ENCODE measurements at regions not wholly inside any gene's neighbourhood (a gene's known extent, or its start where the extent isn't known, plus 50 kb on each side); places are given as distances from the start of the nearest gene placed in this dataset.
"Not testable (repeated sequence)": the region's sequence is repeated elsewhere in the genome, so short reads cannot be mapped to it uniquely, and the experiment has no call there.

DNA sequence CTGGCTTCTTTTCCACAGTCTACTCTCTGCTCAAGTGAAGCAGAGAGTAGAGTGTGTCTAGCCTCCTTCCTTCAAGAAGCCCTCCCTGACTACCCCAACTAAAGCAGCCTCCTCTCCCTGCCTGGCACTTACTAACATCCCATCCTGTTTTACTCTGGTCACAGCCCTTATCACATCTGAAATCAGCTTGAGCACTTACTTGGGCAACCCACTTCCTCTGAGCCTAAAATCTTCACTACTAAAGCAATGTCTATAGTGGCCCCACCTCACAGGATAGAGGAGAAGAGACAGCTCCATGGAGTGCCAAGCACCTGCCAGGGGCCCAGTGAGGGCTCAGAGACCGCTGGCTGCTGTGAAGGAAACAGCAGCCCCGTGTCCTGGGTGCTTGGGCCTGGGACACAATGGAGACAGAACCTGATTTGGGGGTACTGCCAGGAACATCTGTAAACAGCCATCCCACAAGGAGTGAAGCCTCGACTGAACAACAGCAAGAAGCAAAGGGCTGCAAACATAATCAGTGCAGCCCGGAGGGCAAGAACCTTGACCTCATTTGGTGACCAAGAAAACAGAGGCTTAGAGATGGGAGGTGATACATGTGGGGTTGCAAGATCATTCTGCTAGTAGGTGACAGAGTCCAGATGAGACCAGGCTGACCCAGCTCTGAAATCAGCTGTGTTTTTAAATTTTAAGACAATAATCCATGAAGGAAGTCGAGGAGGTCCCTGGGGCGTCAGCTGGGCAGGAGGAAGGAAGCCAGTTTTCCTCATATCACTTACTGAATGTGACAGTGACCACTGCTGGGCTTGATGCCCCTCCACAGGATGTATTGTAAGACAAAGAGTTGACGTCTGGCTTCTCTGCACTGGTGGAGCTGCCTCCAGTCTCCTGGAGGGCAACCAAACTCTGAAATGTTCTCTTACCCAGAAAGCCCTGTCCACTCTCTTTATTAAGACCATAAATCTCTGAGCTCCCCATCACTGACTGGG lies 710.6 kb downstream of the MATN1 start:
- Mint-ChIP-seq H3K27me3 (peaks cover 2% of the 10 kb centered on the region), H3K27ac (no peak overlapping the region), H3K36me3 (ENCODE audit: low read depth) (no peaks in the 10 kb centered on the region), H3K4me3 (no peak overlapping the region), H3K9me3 (no peaks in the 10 kb centered on the region), H3K4me1 (ENCODE audit: low read depth) (no peaks in the 10 kb centered on the region)
- intact Hi-C loops (cut with micrococcal nuclease), result no loop called here

GRCh38 chr1:30011970-30012369 lies 711.4 kb downstream of the MATN1 start:
- no peaks in the 10 kb centered on the region for H3K4me1 Mint-ChIP-seq (ENCODE audit: low read depth)
- no peaks in the 10 kb centered on the region for H3K9me3 Mint-ChIP-seq
- H3K36me3 Mint-ChIP-seq (ENCODE audit: low read depth), result no peaks in the 10 kb centered on the region
- intact Hi-C loops (cut with micrococcal nuclease), result no loop called here
- no peak overlapping the region for H3K27ac Mint-ChIP-seq
- H3K4me3 Mint-ChIP-seq, result no peak overlapping the region
- peaks cover 2% of the 10 kb centered on the region for H3K27me3 Mint-ChIP-seq

- H3K4me1 Mint-ChIP-seq (ENCODE audit: low read depth), result no peaks in the 10 kb centered on the region
- peaks cover 3% of the 10 kb centered on the region for H3K27me3 Mint-ChIP-seq
- H3K27ac Mint-ChIP-seq, result no peak overlapping the region
- intact Hi-C loops (cut with micrococcal nuclease), result no loop called here
- no peaks in the 10 kb centered on the region for H3K9me3 Mint-ChIP-seq
- no peaks in the 10 kb centered on the region for H3K36me3 Mint-ChIP-seq (ENCODE audit: low read depth)
- no peak overlapping the region for H3K4me3 Mint-ChIP-seq
Observed at GRCh38 chr1:30010506-30011106, 712.8 kb downstream of the MATN1 start.

- no peaks in the 10 kb centered on the region for H3K36me3 Mint-ChIP-seq (ENCODE audit: low read depth)
- no peak overlapping the region for H3K4me3 Mint-ChIP-seq
- peaks cover 3% of the 10 kb centered on the region for H3K27me3 Mint-ChIP-seq
- no peak overlapping the region for H3K27ac Mint-ChIP-seq
- H3K4me1 Mint-ChIP-seq (ENCODE audit: low read depth), result no peaks in the 10 kb centered on the region
- intact Hi-C loops (cut with micrococcal nuclease), result no loop called here
- H3K9me3 Mint-ChIP-seq, result no peaks in the 10 kb centered on the region
Observed at GRCh38 chr1:30009720-30010119, 713.7 kb downstream of the MATN1 start.

DNA sequence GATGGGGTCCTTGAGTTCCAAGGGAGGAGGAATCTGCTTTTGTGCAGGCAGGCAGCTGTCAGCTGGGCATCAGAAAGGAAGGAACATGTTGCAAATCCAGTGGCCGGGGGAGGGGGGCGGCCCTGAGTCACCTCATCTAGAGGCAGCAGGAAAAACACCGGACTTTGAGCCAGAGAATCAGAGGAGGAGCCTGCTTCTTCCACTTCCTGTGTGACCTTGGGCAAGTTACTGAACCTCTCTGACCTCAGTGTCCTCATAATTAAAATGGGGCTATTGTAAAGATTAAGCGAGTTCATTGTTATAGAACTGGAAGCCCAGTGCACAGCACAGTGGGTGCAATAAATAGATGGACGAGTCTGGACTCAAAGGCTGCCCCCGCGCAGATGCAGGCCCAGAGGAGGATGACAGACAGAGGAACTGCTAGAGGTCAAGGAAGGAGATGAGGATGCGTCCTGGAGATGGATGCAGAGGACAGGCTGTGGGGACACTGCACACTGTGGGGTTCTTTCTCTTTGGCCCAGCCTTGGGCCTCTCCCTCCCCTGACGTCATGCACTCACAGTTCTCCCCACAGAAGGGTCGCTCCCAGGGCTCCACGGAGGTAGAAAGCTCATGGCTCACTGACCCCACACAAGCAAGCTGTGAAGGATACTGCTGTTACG lies 714.3 kb downstream of the MATN1 start:
- intact Hi-C loops (cut with micrococcal nuclease), result no loop called here
- H3K4me3 Mint-ChIP-seq, result no peak overlapping the region

DNA sequence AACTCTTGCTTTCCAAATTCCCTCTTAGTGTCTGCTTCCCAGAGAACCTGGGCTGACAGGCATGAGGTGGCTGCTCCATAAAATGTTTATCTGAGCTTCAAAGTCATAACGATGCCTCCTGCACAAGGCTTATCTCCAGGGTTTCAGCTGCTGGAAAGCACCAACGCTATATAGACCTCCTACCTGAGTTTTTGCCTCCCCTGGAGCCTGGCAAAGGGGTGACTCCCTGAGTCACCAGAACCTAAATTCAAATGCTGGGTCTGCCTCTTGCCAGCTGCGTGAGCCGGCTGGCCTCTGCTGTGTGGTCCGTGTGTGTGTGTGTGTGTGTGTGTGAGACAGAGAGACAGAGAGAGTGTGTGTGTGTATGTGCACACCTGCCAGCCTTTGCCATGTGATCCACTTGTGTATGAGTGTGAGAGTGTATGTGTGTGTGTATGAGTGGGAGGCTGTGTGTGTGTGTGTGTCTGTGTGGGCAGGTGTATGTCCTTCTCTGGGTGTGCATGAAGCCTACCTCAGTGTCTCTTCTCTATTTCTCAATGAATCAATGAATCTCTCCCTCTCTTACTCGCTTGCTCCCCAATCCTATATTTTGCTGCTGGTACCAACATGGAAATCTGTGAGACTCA lies 714.9 kb downstream of the MATN1 start:
- H3K36me3 Mint-ChIP-seq (ENCODE audit: low read depth), result no peaks in the 10 kb centered on the region
- H3K27me3 Mint-ChIP-seq, result peaks cover 3% of the 10 kb centered on the region
- H3K4me1 Mint-ChIP-seq (ENCODE audit: low read depth), result no peaks in the 10 kb centered on the region
- intact Hi-C loops (cut with micrococcal nuclease), result no loop called here
- no peaks in the 10 kb centered on the region for H3K9me3 Mint-ChIP-seq
- H3K4me3 Mint-ChIP-seq, result no peak overlapping the region
- no peak overlapping the region for H3K27ac Mint-ChIP-seq

More for the DNA sequence above, 714.3 kb downstream of the MATN1 start:
- Mint-ChIP-seq H3K4me1 (ENCODE audit: low read depth) (no peaks in the 10 kb centered on the region), H3K9me3 (no peaks in the 10 kb centered on the region), H3K27ac (no peak overlapping the region), H3K27me3 (peaks cover 3% of the 10 kb centered on the region), H3K36me3 (ENCODE audit: low read depth) (no peaks in the 10 kb centered on the region)

DNA sequence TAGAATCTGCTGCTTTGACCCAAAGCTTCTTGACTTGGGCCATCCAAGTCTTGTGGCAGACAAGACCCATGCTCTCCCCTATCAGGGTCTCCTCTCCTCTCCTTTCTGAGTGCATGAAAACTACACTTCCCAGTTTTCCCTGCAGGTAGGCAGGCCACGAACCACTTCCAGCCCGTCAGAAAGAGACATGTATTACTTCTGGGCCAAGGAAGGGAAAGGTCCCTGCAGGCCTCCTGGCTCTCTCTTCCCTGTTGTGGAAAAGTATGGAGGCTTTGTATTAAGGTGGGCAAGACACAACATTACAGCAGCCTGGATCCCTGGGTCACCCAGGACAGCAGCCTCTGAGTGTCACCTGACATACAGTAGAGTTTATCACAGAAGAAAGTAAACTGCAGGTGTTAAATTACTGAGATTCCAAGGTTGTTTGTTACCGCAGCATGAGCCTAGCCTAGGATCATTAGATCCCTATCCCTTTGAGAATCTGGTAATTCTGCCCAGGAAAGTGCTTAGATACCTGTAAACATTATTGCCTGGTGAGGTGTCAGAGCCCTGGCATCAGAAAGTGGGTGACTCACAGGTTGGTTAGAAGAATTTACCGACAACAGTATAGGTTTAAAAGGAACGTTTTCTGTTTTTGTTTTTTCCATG lies 717.3 kb downstream of the MATN1 start:
- no peaks in the 10 kb centered on the region for H3K9me3 Mint-ChIP-seq
- H3K4me1 Mint-ChIP-seq (ENCODE audit: low read depth), result no peaks in the 10 kb centered on the region
- H3K27ac Mint-ChIP-seq, result no peak overlapping the region
- H3K27me3 Mint-ChIP-seq, result peaks cover 3% of the 10 kb centered on the region
- H3K4me3 Mint-ChIP-seq, result no peak overlapping the region
- intact Hi-C loops (cut with micrococcal nuclease), result no loop called here
- H3K36me3 Mint-ChIP-seq (ENCODE audit: low read depth), result no peaks in the 10 kb centered on the region

DNA sequence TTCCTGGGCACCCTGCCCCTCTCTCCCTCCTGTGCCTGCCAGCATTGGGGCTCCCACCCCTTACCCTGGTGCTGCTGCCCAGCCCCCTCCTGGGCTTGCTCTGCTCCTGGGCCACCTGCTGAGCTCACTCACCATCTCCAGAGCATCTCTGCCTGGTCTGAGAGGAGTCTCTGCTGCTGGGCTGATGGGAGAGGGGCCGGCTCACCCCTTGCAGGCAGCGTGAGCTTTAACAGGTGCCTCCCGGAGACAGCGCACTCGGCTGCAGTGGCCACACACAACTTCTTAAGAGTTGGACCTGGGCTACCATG lies 721.7 kb downstream of the MATN1 start:
- no peaks in the 10 kb centered on the region for H3K4me1 Mint-ChIP-seq (ENCODE audit: low read depth)
- intact Hi-C loops (cut with micrococcal nuclease), result no loop called here
- H3K9me3 Mint-ChIP-seq, result no peaks in the 10 kb centered on the region
- H3K36me3 Mint-ChIP-seq (ENCODE audit: low read depth), result no peaks in the 10 kb centered on the region
- no peak overlapping the region for H3K27ac Mint-ChIP-seq
- H3K27me3 Mint-ChIP-seq, result peaks cover 1% of the 10 kb centered on the region
- H3K4me3 Mint-ChIP-seq, result no peak overlapping the region

DNA sequence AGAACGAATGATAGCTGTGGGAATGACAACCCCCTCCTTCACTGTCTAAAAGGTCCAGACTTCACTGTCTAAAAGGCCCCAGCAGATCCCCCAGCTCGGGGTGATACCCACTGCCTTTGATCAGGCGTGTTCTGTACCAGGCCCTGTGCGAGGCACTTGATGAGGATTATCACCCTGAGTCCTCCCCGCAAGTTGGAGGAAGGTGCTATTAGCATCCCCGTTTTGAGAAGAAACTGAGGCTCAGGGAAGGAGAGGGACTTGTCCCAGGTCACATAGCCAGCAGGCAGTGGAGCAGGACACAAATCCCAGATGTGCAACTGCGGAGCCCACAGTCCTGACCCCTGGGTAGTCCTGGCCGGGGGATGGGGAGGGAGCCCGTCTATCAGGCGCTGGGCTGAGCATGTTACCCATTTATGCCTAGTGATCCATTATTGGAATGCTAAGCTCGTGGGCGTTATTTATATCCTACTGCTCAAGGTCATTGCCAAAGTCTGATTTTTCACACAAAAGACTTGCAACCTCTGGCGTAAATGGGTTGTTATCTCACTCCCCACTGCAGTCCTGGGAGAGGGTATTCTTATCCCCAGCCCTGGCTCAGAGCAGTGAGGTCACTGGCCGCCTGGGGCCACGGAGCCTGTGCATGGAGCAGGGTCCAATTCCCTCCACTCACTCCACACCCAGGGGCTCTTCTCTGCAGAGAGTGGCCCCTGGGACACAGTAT lies 722.2 kb downstream of the MATN1 start:
- no peak overlapping the region for H3K27ac Mint-ChIP-seq
- H3K27me3 Mint-ChIP-seq, result peaks cover 1% of the 10 kb centered on the region
- intact Hi-C loops (cut with micrococcal nuclease), result no loop called here
- H3K4me3 Mint-ChIP-seq, result no peak overlapping the region
- H3K4me1 Mint-ChIP-seq (ENCODE audit: low read depth), result no peaks in the 10 kb centered on the region
- peaks cover 3% of the 10 kb centered on the region for H3K9me3 Mint-ChIP-seq
- no peaks in the 10 kb centered on the region for H3K36me3 Mint-ChIP-seq (ENCODE audit: low read depth)

DNA sequence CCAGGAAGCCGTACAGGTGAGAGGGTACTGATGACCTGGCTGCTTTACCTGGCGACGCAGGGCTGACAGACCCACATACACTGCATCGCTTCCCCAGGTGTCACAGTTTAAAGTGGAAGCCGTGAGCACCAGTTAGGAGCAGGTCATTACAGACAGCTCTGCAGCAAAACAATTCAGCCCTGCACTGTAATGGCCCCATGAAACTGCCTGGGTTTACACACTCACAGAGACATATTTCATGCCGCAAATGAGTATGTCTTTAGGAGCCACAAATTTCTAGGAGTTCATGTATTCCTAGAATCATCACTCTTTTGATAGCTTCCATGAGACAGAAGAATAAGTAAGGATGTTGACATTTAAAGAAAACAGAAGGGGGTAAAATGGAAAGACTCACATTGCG lies 723.1 kb downstream of the MATN1 start:
- Mint-ChIP-seq H3K27ac (no peak overlapping the region), H3K27me3 (peaks cover 2% of the 10 kb centered on the region), H3K4me3 (no peak overlapping the region), H3K36me3 (ENCODE audit: low read depth) (no peaks in the 10 kb centered on the region), H3K9me3 (peaks cover 12% of the 10 kb centered on the region), H3K4me1 (ENCODE audit: low read depth) (no peaks in the 10 kb centered on the region)
- intact Hi-C loops (cut with micrococcal nuclease), result no loop called here

- H3K4me3 Mint-ChIP-seq, result no peak overlapping the region
- H3K27me3 Mint-ChIP-seq, result peaks cover 2% of the 10 kb centered on the region
- H3K36me3 Mint-ChIP-seq (ENCODE audit: low read depth), result no peaks in the 10 kb centered on the region
- peaks cover 19% of the 10 kb centered on the region for H3K9me3 Mint-ChIP-seq
- no peaks in the 10 kb centered on the region for H3K4me1 Mint-ChIP-seq (ENCODE audit: low read depth)
- intact Hi-C loops (cut with micrococcal nuclease), result no loop called here
- H3K27ac Mint-ChIP-seq, result no peak overlapping the region
Observed at GRCh38 chr1:29999595-29999994, 723.8 kb downstream of the MATN1 start.

GRCh38 chr1:29998686-29999085 lies 724.7 kb downstream of the MATN1 start:
- intact Hi-C loops (cut with micrococcal nuclease), result no loop called here
- H3K36me3 Mint-ChIP-seq (ENCODE audit: low read depth), result no peaks in the 10 kb centered on the region

DNA sequence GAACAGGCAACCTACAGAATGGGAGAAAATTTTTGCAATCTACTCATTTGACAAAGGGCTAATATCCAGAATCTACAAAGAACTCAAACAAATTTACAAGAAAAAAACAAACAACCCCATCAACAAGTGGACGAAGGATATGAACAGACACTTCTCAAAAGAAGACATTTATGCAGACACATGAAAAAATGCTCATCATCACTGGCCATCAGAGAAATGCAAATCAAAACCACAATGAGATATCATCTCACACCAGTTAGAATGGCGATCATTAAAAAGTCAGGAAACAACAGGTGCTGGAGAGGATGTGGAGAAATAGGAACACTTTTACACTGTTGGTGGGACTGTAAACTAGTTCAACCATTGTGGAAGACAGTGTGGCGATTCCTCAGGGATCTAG lies 725.6 kb downstream of the MATN1 start:
- intact Hi-C loops (cut with micrococcal nuclease), result not testable (repeated sequence)

More at GRCh38 chr1:29998686-29999085, 724.7 kb downstream of the MATN1 start:
- Mint-ChIP-seq H3K27ac (no peak overlapping the region), H3K9me3 (peaks cover 28% of the 10 kb centered on the region), H3K4me1 (ENCODE audit: low read depth) (no peaks in the 10 kb centered on the region), H3K27me3 (peaks cover 2% of the 10 kb centered on the region), H3K4me3 (no peak overlapping the region)

More for the DNA sequence above, 725.6 kb downstream of the MATN1 start:
- H3K9me3 Mint-ChIP-seq, result peaks cover 36% of the 10 kb centered on the region
- not testable (repeated sequence) for H3K4me1 Mint-ChIP-seq (ENCODE audit: low read depth); H3K4me3 Mint-ChIP-seq; H3K36me3 Mint-ChIP-seq (ENCODE audit: low read depth); H3K27me3 Mint-ChIP-seq; H3K27ac Mint-ChIP-seq

All from dendritic cell treated with granulocyte-macrophage colony-stimulating factor and Interleukin-4, amounts not matched to agents 40 ng/mL and 50 ng/mL, for 4 days (primary cell).